ENCODE measurements at regions not wholly inside any gene's neighbourhood (a gene's known extent, or its start where the extent isn't known, plus 50 kb on each side); places are given as distances from the start of the nearest gene placed in this dataset.
A peak's percentile ranks its signal among the peaks of the same experiment; 100 is the strongest.

DNA sequence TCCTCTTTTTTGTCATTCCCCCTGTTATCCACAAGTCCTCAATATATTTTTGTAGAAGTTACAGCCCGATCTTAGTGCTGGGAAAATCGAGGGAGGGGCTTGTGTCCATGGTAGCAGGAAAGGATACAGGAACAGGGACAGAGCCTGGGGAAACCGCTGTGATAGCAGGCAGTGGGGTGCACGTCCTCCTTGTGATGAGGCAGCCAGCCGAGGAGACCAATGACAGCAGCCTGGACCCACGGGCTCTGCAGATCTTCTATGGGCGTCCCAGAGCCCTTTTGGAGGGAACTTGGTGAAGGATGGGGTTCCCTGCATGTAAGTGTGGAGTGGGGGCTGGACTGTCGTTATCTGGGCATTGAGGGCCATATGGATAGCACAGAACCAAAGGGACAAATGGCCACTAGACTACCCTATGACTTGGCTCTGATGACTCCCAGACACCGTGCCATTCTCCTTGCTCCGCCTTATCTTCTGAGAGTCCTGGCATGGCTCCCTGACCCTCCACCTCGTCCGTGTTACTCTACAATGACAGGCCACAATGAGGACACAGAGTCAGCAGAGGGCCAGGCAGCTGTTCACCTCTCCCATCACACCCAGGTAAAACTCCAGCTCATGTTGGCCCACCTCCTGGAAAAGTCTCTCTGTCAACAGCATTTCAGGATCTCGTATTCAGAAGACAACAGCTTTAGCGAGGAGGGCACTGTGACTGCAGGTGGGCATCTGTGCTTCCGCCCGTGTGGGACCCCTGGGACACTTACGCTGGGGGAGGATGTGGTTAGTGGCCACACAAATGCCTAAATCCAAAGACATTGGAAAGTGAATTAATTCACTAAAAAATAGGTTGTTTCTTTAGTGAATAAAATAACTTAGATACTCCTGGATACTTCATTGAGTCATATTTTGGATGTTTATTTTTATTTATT lies 100.1 kb downstream of the VAPA start:
- H3K36me3 ChIP-seq, result no peaks in the 10 kb centered on the region
- H3K9me3 ChIP-seq (ENCODE audit: low read depth), result no peaks in the 10 kb centered on the region
- TF ChIP-seq, protein P1, sequence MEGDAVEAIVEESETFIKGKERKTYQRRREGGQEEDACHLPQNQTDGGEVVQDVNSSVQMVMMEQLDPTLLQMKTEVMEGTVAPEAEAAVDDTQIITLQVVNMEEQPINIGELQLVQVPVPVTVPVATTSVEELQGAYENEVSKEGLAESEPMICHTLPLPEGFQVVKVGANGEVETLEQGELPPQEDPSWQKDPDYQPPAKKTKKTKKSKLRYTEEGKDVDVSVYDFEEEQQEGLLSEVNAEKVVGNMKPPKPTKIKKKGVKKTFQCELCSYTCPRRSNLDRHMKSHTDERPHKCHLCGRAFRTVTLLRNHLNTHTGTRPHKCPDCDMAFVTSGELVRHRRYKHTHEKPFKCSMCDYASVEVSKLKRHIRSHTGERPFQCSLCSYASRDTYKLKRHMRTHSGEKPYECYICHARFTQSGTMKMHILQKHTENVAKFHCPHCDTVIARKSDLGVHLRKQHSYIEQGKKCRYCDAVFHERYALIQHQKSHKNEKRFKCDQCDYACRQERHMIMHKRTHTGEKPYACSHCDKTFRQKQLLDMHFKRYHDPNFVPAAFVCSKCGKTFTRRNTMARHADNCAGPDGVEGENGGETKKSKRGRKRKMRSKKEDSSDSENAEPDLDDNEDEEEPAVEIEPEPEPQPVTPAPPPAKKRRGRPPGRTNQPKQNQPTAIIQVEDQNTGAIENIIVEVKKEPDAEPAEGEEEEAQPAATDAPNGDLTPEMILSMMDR (IDR thresholded peaks at IDR 0.05; ENCODE audit: low read depth, low read length), result no peak

DNA sequence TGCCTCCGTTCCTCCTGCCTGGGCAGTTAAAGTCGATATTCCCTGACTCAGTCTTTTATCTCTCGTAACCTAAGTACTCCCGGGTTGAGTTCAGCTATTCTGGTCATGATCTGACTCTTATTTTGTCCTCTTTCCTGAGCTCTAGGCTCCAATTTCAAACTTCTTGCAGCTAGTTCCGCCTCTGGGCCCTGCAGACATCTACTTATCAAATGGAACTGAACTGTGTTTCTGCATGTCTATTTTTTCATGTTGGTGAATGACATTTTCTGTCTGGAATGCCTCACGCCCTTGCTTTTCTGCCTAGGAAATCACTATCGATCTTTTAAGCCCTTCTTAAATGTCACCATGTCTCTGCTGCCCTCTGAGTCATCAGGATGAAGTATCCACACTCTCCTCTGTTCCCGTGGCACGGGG lies 101.5 kb downstream of the VAPA start:
- H3K27ac ChIP-seq, result no peak overlapping the region
- H3K9me3 ChIP-seq (ENCODE audit: low read depth), result no peaks in the 10 kb centered on the region
- peak; percentile 36 to 66 for DNase-seq (ENCODE audit: low read depth in 1 of 2, low spot score in 1 of 2)
- H3K4me1 ChIP-seq (ENCODE audit: low read depth), result peaks cover 5% of the 10 kb centered on the region
- no peak overlapping the region for H3K4me3 ChIP-seq
- TF ChIP-seq, protein P1 (IDR thresholded peaks at IDR 0.05; ENCODE audit: low read depth, low read length), result no peak
- H3K27me3 ChIP-seq, result no peaks in the 10 kb centered on the region
- H3K36me3 ChIP-seq, result no peaks in the 10 kb centered on the region

More for the DNA sequence above, 100.1 kb downstream of the VAPA start:
- H3K4me3 ChIP-seq, result no peak overlapping the region
- H3K4me1 ChIP-seq (ENCODE audit: low read depth), result peaks cover 4% of the 10 kb centered on the region
- no peak overlapping the region for H3K27ac ChIP-seq
- no peaks in the 10 kb centered on the region for H3K27me3 ChIP-seq
- no peak for DNase-seq (ENCODE audit: low read depth in 1 of 2, low spot score in 1 of 2)

DNA sequence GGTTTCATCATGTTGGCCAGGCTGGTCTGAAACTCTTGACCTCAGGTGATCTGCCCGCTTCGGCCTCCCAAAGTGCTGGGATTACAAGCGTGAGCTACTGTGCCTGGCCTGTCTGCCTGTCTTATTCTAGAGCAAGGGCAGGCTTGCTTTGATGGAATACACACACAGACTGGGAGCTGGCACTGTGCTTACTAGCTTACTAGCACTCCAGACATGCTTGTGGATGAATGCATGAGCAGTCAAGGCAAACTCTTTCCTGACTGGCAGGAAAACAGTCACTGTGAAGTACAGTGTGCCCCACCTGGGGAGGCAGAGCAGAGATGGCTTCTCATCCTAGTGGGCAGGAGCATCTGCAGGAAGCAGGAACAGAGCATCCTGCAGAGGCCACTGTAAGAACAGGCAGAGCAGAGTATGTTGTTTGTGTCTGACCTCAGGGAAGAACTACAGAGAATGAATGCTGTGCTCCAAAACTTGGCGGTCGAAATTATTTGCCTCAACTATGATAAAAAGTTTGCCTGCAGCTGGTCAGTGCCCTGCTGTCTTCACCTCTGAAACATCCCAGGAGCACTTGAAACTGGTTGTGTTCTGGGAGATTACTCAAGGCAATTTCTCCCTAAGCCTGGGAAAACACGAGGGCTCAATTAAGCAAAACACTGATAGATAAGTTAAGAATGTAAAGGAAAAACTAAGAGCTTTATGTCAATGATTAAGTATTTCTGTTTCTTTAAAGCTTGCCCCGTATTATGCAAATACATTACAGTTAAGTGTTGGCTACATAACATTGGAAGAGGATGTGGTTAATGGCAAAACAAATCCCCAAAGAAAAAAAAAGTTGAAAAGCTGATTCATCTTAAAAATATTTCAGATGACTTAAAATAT lies 102.4 kb downstream of the VAPA start:
- Histone ChIP-seq H3K27me3 (no peaks in the 10 kb centered on the region), H3K27ac (peak overlapping the region; percentile 27), H3K4me1 (ENCODE audit: low read depth) (peaks cover 10% of the 10 kb centered on the region), H3K9me3 (ENCODE audit: low read depth) (no peaks in the 10 kb centered on the region), H3K36me3 (no peaks in the 10 kb centered on the region), H3K4me3 (no peak overlapping the region)
- TF ChIP-seq, protein P1 (IDR thresholded peaks at IDR 0.05; ENCODE audit: low read depth, low read length), result peak; percentile 66
- DNase-seq (ENCODE audit: low read depth in 1 of 2, low spot score in 1 of 2), result peak; percentile 77 to 98

DNA sequence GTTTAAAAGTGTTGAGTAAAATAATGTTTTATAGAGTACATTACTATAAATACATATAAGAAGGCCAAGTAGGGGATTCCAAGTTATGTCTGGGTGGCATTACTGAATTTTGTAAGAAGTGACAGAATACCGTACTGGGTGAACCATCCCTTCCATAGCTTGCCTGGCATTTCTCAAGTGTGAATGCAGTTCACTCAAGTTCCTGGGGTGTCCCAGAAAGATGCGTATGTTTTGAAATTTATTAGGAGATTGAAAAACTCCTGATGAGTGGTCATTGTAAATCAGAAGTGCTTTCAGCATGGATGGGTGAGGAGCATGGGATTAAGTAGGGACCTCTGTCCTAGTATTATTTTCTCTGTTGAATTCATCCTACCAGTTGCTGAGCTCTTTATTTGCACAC lies 103.2 kb downstream of the VAPA start:
- no peaks in the 10 kb centered on the region for H3K9me3 ChIP-seq (ENCODE audit: low read depth)
- H3K4me3 ChIP-seq, result no peak overlapping the region
- no peaks in the 10 kb centered on the region for H3K36me3 ChIP-seq
- TF ChIP-seq, protein P1 (IDR thresholded peaks at IDR 0.05; ENCODE audit: low read depth, low read length), result no peak
- peaks cover 10% of the 10 kb centered on the region for H3K4me1 ChIP-seq (ENCODE audit: low read depth)
- H3K27ac ChIP-seq, result no peak overlapping the region
- H3K27me3 ChIP-seq, result no peaks in the 10 kb centered on the region
- DNase-seq (ENCODE audit: low read depth in 1 of 2, low spot score in 1 of 2), result no peak

DNA sequence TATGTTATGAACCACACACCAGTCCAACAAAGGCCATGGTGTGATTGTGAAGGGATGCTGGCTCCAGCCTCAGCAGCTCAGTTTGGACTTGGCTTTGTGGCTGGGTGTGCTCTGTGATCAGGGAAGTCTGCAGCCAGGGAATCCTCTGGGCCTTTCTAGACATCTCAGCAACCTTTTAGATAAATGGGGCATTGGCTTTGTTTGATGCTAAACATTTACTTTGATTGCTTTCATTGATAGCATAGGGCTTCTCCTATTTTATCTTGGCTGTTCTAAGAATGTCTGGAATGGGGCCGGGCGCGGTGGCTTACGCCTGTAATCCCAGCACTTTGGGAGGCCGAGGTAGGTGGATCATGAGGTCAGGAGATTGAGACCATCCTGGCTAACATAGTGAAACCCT lies 104.5 kb downstream of the VAPA start:
- Histone ChIP-seq H3K36me3 (no peaks in the 10 kb centered on the region), H3K27me3 (no peaks in the 10 kb centered on the region), H3K9me3 (ENCODE audit: low read depth) (no peaks in the 10 kb centered on the region), H3K4me3 (no peak overlapping the region), H3K4me1 (ENCODE audit: low read depth) (peaks cover 10% of the 10 kb centered on the region), H3K27ac (no peak overlapping the region)
- no peak for DNase-seq (ENCODE audit: low read depth in 1 of 2, low spot score in 1 of 2)
- TF ChIP-seq, protein P1 (IDR thresholded peaks at IDR 0.05; ENCODE audit: low read depth, low read length), result no peak

Data from cardiac muscle cell (in vitro differentiated cells and primary cell).